HCT116 (cell line): ENCODE measurements at regions not wholly inside any gene's neighbourhood (a gene's known extent, or its start where the extent isn't known, plus 50 kb on each side); places are given as distances from the start of the nearest gene placed in this dataset.

Source experiments
- ATAC-seq: fragments of 200-7000 bp; cut with Tn5 transposase; 2 replicates; pipeline ENCODE4 v1.9.1; 2020; ENCODE audit warnings: mild to moderate bottlenecking, moderate library complexity
- BruUV-seq: library from RNA; stranded (reverse); fragments of 400-500 nt; replicated peaks from 2 replicates; lab custom pipeline; 2021; lab: Mats Ljungman, UMichigan
- CTCF ChIA-PET: fragments of 300-600 bp; sonication (Branson Sonifier 250); formaldehyde crosslinking; loops from one replicate; lab custom pipeline; 2021; ENCODE audit warnings: antibody characterized with exemption; lab: Charles Lee
- POLR2A ChIA-PET: fragments of 300-600, 350-600 bp; sonication (Branson Sonifier 250); formaldehyde crosslinking; loops from one replicate; lab custom pipeline; 2021; ENCODE audit warnings: antibody characterized with exemption; lab: Charles Lee
- RAD21 ChIA-PET, 2 experiments: fragments of 300-600 bp; sonication (Branson Sonifier 250); formaldehyde crosslinking; loops; one replicate each; lab custom pipeline; 2023; ENCODE audit warnings: low total read pairs in 2 of 2; ENCODE audit not compliant: uncharacterized antibody in 2 of 2, unreplicated experiment in 2 of 2, low non-redundant PET in 1 of 2; lab: Charles Lee
- DNase-seq: peaks from one replicate; pipeline ENCODE4 v3.0.0-alpha.2; 2010; ENCODE audit warnings: low read depth, low spot score
- H2AFZ ChIP-seq: fragments of 200-600 bp; shearing (Covaris generic), sonication (generic); 2 replicates; pipeline ENCODE4 v1.6.1; 2017; ENCODE audit warnings: low read depth, mixed run types, mixed read lengths, antibody characterized with exemption, low read length; ENCODE audit not compliant: poor library complexity, severe bottlenecking
- H3K27ac ChIP-seq: 2 replicates; pipeline ENCODE4 v1.5.1; 2012; ENCODE audit warnings: low read depth, low read length
- H3K27me3 ChIP-seq: fragments of 200-600 bp; sonication (generic); 2 replicates; pipeline ENCODE4 v1.6.1; 2016; ENCODE audit warnings: mixed run types, low read length, mixed read lengths; ENCODE audit not compliant: insufficient read depth
- H3K36me3 ChIP-seq, 2 experiments: fragments of 200-500 bp in 1 of 2; fragments of 200-600 bp in 1 of 2; sonication (Bioruptor generic) in 1 of 2; sonication (generic) in 1 of 2; 2 replicates each; pipeline versions ENCODE4 v1.5.1 to v1.6.1; 2014 to 2016; ENCODE audit warnings: low read length in 2 of 2, inconsistent platforms in 1 of 2, mixed read lengths in 1 of 2, mixed run types in 1 of 2; ENCODE audit not compliant: insufficient read depth in 2 of 2, control insufficient read depth in 1 of 2
- H3K4me1 ChIP-seq, 2 experiments: fragments of 200-600 bp in 1 of 2; sonication (generic) in 1 of 2; 2 replicates each; pipeline versions ENCODE4 v1.5.1 to v1.6.1; 2012 to 2017; ENCODE audit warnings: low read length in 2 of 2, inconsistent platforms in 1 of 2, mild to moderate bottlenecking in 1 of 2, mixed read lengths in 1 of 2, mixed run types in 1 of 2, moderate library complexity in 1 of 2; ENCODE audit not compliant: insufficient read depth in 2 of 2, control insufficient read depth in 1 of 2
- H3K4me2 ChIP-seq: fragments of 200-600 bp; sonication (generic); 2 replicates; pipeline ENCODE4 v1.6.1; 2017; ENCODE audit warnings: mixed run types, low read length, mixed read lengths
- H3K4me3 ChIP-seq, 2 experiments: fragments of 200-600 bp in 1 of 2; sonication (generic) in 1 of 2; replicated peaks in 1 of 2; 2 replicates each; pipeline ENCODE4 v1.5.1; 2011 to 2016; ENCODE audit warnings: low read length in 2 of 2, control low read depth in 1 of 2, low read depth in 1 of 2, mild to moderate bottlenecking in 1 of 2, mixed read lengths in 1 of 2, mixed run types in 1 of 2
- H3K79me2 ChIP-seq: fragments of 200-600 bp; sonication (generic); 2 replicates; pipeline ENCODE4 v1.6.1; 2017; ENCODE audit warnings: mild to moderate bottlenecking, mixed run types, low read length, moderate library complexity, mixed read lengths; ENCODE audit not compliant: insufficient read depth
- H3K9ac ChIP-seq: fragments of 200-600 bp; sonication (generic); 2 replicates; pipeline ENCODE4 v1.6.1; 2016; ENCODE audit warnings: low read length, mixed read lengths
- H3K9me2 ChIP-seq: fragments of 200-600 bp; sonication (generic), shearing (Covaris generic); 2 replicates; pipeline ENCODE4 v1.6.1; 2017; ENCODE audit warnings: mixed run types, mild to moderate bottlenecking, moderate library complexity; ENCODE audit not compliant: insufficient read depth
- H3K9me3 ChIP-seq, 2 experiments: fragments of 200-500 bp in 1 of 2; fragments of 200-600 bp in 1 of 2; sonication (Bioruptor generic) in 1 of 2; sonication (generic) in 1 of 2; 2 replicates each; pipeline ENCODE4 v1.6.1; 2014 to 2017; ENCODE audit warnings: low read length in 2 of 2, mixed read lengths in 2 of 2, inconsistent platforms in 1 of 2, low read depth in 1 of 2, mild to moderate bottlenecking in 1 of 2, mixed run types in 1 of 2, moderate library complexity in 1 of 2; ENCODE audit not compliant: control insufficient read depth in 1 of 2, insufficient read depth in 1 of 2
- H4K20me1 ChIP-seq: fragments of 200-600 bp; sonication (generic), shearing (Covaris generic); 2 replicates; pipeline ENCODE4 v1.6.1; 2017; ENCODE audit warnings: mixed run types, mild to moderate bottlenecking, moderate library complexity; ENCODE audit not compliant: insufficient read depth
- ATF3 ChIP-seq: IDR thresholded peaks from 2 replicates; pipeline ENCODE4 v1.6.1; 2012
- CBX3 ChIP-seq: IDR thresholded peaks from 2 replicates; pipeline ENCODE4 v1.6.1; 2012; ENCODE audit warnings: low read depth
- CTCF ChIP-seq, 3 experiments: fragments of 200-600 bp in 1 of 3; sonication (generic) in 1 of 3; IDR thresholded peaks in 2 of 3; conservative IDR thresholded peaks in 1 of 3; 2 replicates each; pipeline ENCODE4 v1.5.1; 2012 to 2017; ENCODE audit warnings: low read depth in 2 of 3, low read length in 2 of 3, antibody characterized with exemption in 1 of 3, borderline replicate concordance in 1 of 3, control low read depth in 1 of 3, mild to moderate bottlenecking in 1 of 3, mixed read lengths in 1 of 3, mixed run types in 1 of 3, moderate library complexity in 1 of 3; ENCODE audit not compliant: insufficient read depth in 1 of 3
- EGR1 ChIP-seq: IDR thresholded peaks from 2 replicates; pipeline ENCODE4 v1.6.1; 2012; ENCODE audit warnings: low read depth
- EZH2 ChIP-seq: fragments of 200-600 bp; sonication (generic); IDR thresholded peaks from 2 replicates; pipeline ENCODE4 v1.6.1; 2017; ENCODE audit warnings: antibody characterized with exemption, mixed run types
- EZH2phosphoT487 ChIP-seq: fragments of 200-600 bp; IDR thresholded peaks from 2 replicates; pipeline ENCODE4 v1.6.1; 2018; ENCODE audit warnings: antibody characterized with exemption, borderline replicate concordance
- JUND ChIP-seq: IDR thresholded peaks from 2 replicates; pipeline ENCODE4 v1.6.1; 2012
- MAX ChIP-seq: IDR thresholded peaks from 2 replicates; pipeline ENCODE4 v1.6.1; 2012
- SIN3A ChIP-seq: IDR thresholded peaks from 2 replicates; pipeline ENCODE4 v1.6.1; 2012; ENCODE audit warnings: low read depth
- SP1 ChIP-seq: IDR thresholded peaks from 2 replicates; pipeline ENCODE4 v1.6.1; 2012; ENCODE audit warnings: low read depth
- SRF ChIP-seq: IDR thresholded peaks from 2 replicates; pipeline ENCODE4 v1.6.1; 2012; ENCODE audit warnings: low read depth
- YY1 ChIP-seq: IDR thresholded peaks from 2 replicates; pipeline ENCODE4 v1.6.1; 2011; ENCODE audit warnings: low read length, low read depth, moderate library complexity, mild to moderate bottlenecking; ENCODE audit not compliant: insufficient replicate concordance; ENCODE audit errors: extremely low read depth
- ZBTB33 ChIP-seq: IDR thresholded peaks from 2 replicates; pipeline ENCODE4 v1.6.1; 2011; ENCODE audit warnings: mild to moderate bottlenecking, low read length, moderate library complexity; ENCODE audit not compliant: insufficient replicate concordance; ENCODE audit errors: extremely low read depth
- ZNF274 ChIP-seq: fragments of 200-500 bp; sonication (Bioruptor generic); IDR thresholded peaks from 2 replicates; pipeline ENCODE4 v1.6.1; 2014; ENCODE audit warnings: mild to moderate bottlenecking, low read depth, low read length, inconsistent platforms
- intact Hi-C: fragments of 100-400 bp; cut with micrococcal nuclease; formaldehyde crosslinking; loops from 2 replicates; pipeline ENCODE4 v1.10.0; 2022

- intact Hi-C loops, result no loop called here
- DNase-seq, result no peak
- TF ChIP-seq SIN3A (no peak), EZH2phosphoT487 (no peak), YY1 (no peak)
- Histone ChIP-seq H2AFZ (no peak overlapping the region), H3K27ac (no peak overlapping the region), H3K4me3 (no peak overlapping the region), H3K9ac (no peak overlapping the region), H3K36me3 (no peaks in the 10 kb centered on the region), H3K79me2 (no peaks in the 10 kb centered on the region), H3K9me3 (no peaks in the 10 kb centered on the region), H3K9me2 (no peaks in the 10 kb centered on the region), H3K4me1 (peaks cover 0 to 9% of the 10 kb centered on the region in 2 experiments; a peak in 1 of 4 replicates), H4K20me1 (no peaks in the 10 kb centered on the region), H3K4me2 (no peak overlapping the region), H3K27me3 (peaks cover 6% of the 10 kb centered on the region; the same call in 1 of the 2 replicates)
- ChIA-PET RAD21 (no interaction called here), CTCF (interaction anchor here (1.0 kb wide), 1 partner anchor 56 kb away, joined by 3 read pairs; no protein-coding TSS in a partner anchor), POLR2A (no interaction called here)
- ATAC-seq, result no peak
- BruUV-seq, result no TSS peak
Observed at GRCh38 chr3:14258906-14259904, 80.6 kb downstream of the LSM3 start.

GRCh38 chr3:14260463-14260862 is 81.8 kb downstream of the LSM3 start:
- intact Hi-C loops, result no loop called here
- Histone ChIP-seq H3K4me1 (peaks cover 0 to 9% of the 10 kb centered on the region in 2 experiments; a peak in 1 of 4 replicates), H3K27me3 (peaks cover 6% of the 10 kb centered on the region; the same call in 1 of the 2 replicates), H3K36me3 (no peaks in the 10 kb centered on the region), H4K20me1 (no peaks in the 10 kb centered on the region), H3K4me3 (no peak overlapping the region), H3K9ac (no peak overlapping the region), H2AFZ (no peak overlapping the region), H3K4me2 (no peak overlapping the region), H3K9me2 (no peaks in the 10 kb centered on the region), H3K79me2 (no peaks in the 10 kb centered on the region), H3K27ac (no peak overlapping the region), H3K9me3 (no peaks in the 10 kb centered on the region)
- BruUV-seq, result no TSS peak
- ChIA-PET CTCF (interaction anchor here (0.6 to 1.7 kb wide), 11 partner anchors 8 to 661 kb away, joined by 3 to 15 read pairs (median 4); no protein-coding TSS in a partner anchor), POLR2A (no interaction called here), RAD21 (interaction anchor here (0.6 to 0.7 kb wide), 2 partner anchors 57 to 364 kb away, joined by 3 to 4 read pairs; no protein-coding TSS in a partner anchor)
- DNase-seq, result no peak
- ATAC-seq, result no peak
- TF ChIP-seq SIN3A (no peak), JUND (no peak), ZBTB33 (no peak), ATF3 (no peak), ZNF274 (no peak), SP1 (no peak), EZH2phosphoT487 (no peak), CTCF (IDR thresholded peaks at IDR 0.05 in 2 of 3, conservative IDR thresholded peaks at IDR 0.05 in 1 of 3; ENCODE audit: borderline replicate concordance in 1 of 3, insufficient read depth in 1 of 3, low read depth in 2 of 3, low read length in 2 of 3) (no peak), SRF (no peak), MAX (no peak), EZH2 (no peak), EGR1 (no peak), CBX3 (no peak)
